ENCODE measurements at regions not wholly inside any gene's neighbourhood (a gene's known extent, or its start where the extent isn't known, plus 50 kb on each side); places are given as distances from the start of the nearest gene placed in this dataset.

DNA sequence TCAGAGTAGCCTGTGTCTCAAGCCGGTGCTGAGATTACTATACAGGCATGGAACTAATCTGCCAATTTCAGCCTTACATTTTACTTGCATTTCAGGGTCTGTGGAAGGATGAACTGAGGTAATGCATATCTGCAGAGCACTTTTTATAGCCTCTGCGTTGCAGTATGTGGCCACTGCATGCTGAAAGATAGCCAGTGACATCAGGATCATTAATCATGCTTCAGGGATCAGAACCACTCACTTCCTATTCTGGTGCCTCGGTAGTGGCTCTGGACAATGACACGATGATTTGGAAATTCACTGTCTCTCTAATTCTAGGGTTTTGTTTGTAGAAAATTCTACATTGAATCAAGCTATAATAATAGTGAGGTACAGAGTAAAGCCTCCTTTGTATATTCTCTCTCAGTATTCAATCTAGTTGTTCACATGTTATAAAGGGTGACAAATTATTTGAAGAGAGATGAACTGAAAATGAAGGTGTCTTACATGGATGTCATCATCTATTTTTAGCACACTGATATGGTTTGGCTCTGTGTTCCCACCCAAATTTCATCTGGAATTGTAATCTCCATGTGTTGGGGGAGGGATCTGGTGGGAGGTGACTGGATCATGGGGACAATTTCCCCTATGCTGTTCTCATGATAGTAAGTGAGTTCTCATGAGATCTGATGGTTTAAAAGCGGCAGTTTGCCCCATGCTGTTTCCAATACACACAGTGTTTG lies 554.3 kb upstream of the MIS18BP1 start:
- WGBS (ENCODE audit: insufficient coverage) = 40% methylated on average over 1 of the region's 5 CpGs
- no peaks in the 10 kb centered on the region for H3K36me3 Mint-ChIP-seq
- TF ChIP-seq, protein P1, sequence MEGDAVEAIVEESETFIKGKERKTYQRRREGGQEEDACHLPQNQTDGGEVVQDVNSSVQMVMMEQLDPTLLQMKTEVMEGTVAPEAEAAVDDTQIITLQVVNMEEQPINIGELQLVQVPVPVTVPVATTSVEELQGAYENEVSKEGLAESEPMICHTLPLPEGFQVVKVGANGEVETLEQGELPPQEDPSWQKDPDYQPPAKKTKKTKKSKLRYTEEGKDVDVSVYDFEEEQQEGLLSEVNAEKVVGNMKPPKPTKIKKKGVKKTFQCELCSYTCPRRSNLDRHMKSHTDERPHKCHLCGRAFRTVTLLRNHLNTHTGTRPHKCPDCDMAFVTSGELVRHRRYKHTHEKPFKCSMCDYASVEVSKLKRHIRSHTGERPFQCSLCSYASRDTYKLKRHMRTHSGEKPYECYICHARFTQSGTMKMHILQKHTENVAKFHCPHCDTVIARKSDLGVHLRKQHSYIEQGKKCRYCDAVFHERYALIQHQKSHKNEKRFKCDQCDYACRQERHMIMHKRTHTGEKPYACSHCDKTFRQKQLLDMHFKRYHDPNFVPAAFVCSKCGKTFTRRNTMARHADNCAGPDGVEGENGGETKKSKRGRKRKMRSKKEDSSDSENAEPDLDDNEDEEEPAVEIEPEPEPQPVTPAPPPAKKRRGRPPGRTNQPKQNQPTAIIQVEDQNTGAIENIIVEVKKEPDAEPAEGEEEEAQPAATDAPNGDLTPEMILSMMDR (IDR thresholded peaks at IDR 0.05) = no peak
- Histone ChIP-seq H2AFZ (ENCODE audit: insufficient read depth, low read depth, low read length, poor library complexity, severe bottlenecking) (no peak overlapping the region), H3K4me3 (replicated peaks in 1 of 3; ENCODE audit: low read depth in 2 of 3, low read length in 3 of 3) (no peak overlapping the region), H3K79me2 (ENCODE audit: insufficient read depth, low read length) (no peaks in the 10 kb centered on the region), H3K36me3 (replicated peaks in 1 of 2; ENCODE audit: control insufficient read depth in 1 of 2, insufficient read depth in 2 of 2, low read length in 2 of 2) (no peaks in the 10 kb centered on the region), H3K9me3 (replicated peaks in 1 of 2; ENCODE audit: control insufficient read depth in 1 of 2, insufficient read depth in 1 of 2, low read length in 2 of 2) (no peaks in the 10 kb centered on the region), H4K20me1 (ENCODE audit: insufficient read depth, low read length) (no peaks in the 10 kb centered on the region), H3K27me3 (ENCODE audit: control insufficient read depth in 2 of 2, insufficient read depth in 2 of 2, low read length in 2 of 2) (no peaks in the 10 kb centered on the region), H3K4me1 (ENCODE audit: control insufficient read depth in 1 of 2, insufficient read depth in 2 of 2, low read length in 2 of 2) (no peaks in the 10 kb centered on the region), H3K27ac (ENCODE audit: low read depth in 1 of 2, low read length in 2 of 2) (no peak overlapping the region), H3K9ac (ENCODE audit: insufficient read depth, low read length, poor library complexity, severe bottlenecking) (no peak overlapping the region), H3K4me2 (replicated peaks; ENCODE audit: extremely low read depth, low read length, poor library complexity, severe bottlenecking) (no peak overlapping the region)
- H3K4me1 Mint-ChIP-seq = no peaks in the 10 kb centered on the region
- no peak overlapping the region for H3K27ac Mint-ChIP-seq
- H3K4me3 Mint-ChIP-seq = no peak overlapping the region
- no peaks in the 10 kb centered on the region for H3K27me3 Mint-ChIP-seq (ENCODE audit: low read depth in 3 of 3)
- intact Hi-C loops (cut with micrococcal nuclease) = no loop called here
- DNase-seq = no peak
- H3K9me3 Mint-ChIP-seq = no peaks in the 10 kb centered on the region

DNA sequence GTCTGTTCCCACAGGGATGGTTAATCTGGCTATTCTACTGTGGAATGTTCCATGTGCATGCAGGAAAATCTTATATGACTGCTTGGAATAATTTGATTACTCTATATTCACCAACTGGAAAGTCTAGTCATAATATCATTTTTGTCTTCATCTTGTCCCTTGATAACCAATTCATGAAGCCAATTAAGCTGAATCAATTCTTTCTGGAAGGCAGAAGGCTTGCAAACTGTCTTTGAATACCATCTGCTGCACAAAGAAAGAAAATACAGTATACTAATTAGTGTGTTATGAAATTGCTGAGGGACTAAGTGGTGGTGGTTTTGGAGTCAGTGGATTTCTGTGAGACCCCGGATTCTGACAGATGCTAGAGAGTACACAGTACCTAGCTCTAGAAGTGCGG lies 546.5 kb upstream of the MIS18BP1 start:
- Histone ChIP-seq H3K79me2 (ENCODE audit: insufficient read depth, low read length) (no peaks in the 10 kb centered on the region), H3K9me3 (replicated peaks in 1 of 2; ENCODE audit: control insufficient read depth in 1 of 2, insufficient read depth in 1 of 2, low read length in 2 of 2) (peaks cover 6 to 9% of the 10 kb centered on the region in 2 donors), H3K27ac (ENCODE audit: low read depth in 1 of 2, low read length in 2 of 2) (no peak overlapping the region), H3K4me3 (replicated peaks in 1 of 3; ENCODE audit: low read depth in 2 of 3, low read length in 3 of 3) (no peak overlapping the region), H3K27me3 (ENCODE audit: control insufficient read depth in 2 of 2, insufficient read depth in 2 of 2, low read length in 2 of 2) (no peaks in the 10 kb centered on the region), H3K9ac (ENCODE audit: insufficient read depth, low read length, poor library complexity, severe bottlenecking) (no peak overlapping the region), H2AFZ (ENCODE audit: insufficient read depth, low read depth, low read length, poor library complexity, severe bottlenecking) (no peak overlapping the region), H3K4me1 (ENCODE audit: control insufficient read depth in 1 of 2, insufficient read depth in 2 of 2, low read length in 2 of 2) (no peaks in the 10 kb centered on the region), H3K36me3 (replicated peaks in 1 of 2; ENCODE audit: control insufficient read depth in 1 of 2, insufficient read depth in 2 of 2, low read length in 2 of 2) (no peaks in the 10 kb centered on the region), H3K4me2 (replicated peaks; ENCODE audit: extremely low read depth, low read length, poor library complexity, severe bottlenecking) (no peak overlapping the region), H4K20me1 (ENCODE audit: insufficient read depth, low read length) (no peaks in the 10 kb centered on the region)
- intact Hi-C loops (cut with micrococcal nuclease) = no loop called here
- no peaks in the 10 kb centered on the region for H3K27me3 Mint-ChIP-seq (ENCODE audit: low read depth in 3 of 3)
- no peaks in the 10 kb centered on the region for H3K36me3 Mint-ChIP-seq
- DNase-seq = no peak
- WGBS (ENCODE audit: insufficient coverage) = no CpG with 5 or more reads among the region's 2 CpGs
- H3K4me3 Mint-ChIP-seq = no peak overlapping the region
- H3K27ac Mint-ChIP-seq = no peak overlapping the region
- peaks cover 0 to 10% (median 3%) of the 10 kb centered on the region in 7 donors for H3K9me3 Mint-ChIP-seq
- TF ChIP-seq, protein P1 (IDR thresholded peaks at IDR 0.05) = no peak
- no peaks in the 10 kb centered on the region for H3K4me1 Mint-ChIP-seq

All from CD14-positive monocyte (primary cell).